SKM-1 treated with dmso at 0.1 percent for 144 hours (cell line): ENCODE measurements at regions not wholly inside any gene's neighbourhood (a gene's known extent, or its start where the extent isn't known, plus 50 kb on each side); places are given as distances from the start of the nearest gene placed in this dataset.

Source experiments
- DNase-seq: peaks from one replicate; lab custom pipeline; 2025; ENCODE audit not compliant: unreplicated experiment; lab: John Stamatoyannopoulos, UW

- no peak for DNase-seq
Observed at GRCh38 chr5:171509467-171509866, 90.0 kb downstream of the FGF18 start.

GRCh38 chr5:171512397-171512796 is 93.0 kb downstream of the FGF18 start:
- no peak for DNase-seq

DNA sequence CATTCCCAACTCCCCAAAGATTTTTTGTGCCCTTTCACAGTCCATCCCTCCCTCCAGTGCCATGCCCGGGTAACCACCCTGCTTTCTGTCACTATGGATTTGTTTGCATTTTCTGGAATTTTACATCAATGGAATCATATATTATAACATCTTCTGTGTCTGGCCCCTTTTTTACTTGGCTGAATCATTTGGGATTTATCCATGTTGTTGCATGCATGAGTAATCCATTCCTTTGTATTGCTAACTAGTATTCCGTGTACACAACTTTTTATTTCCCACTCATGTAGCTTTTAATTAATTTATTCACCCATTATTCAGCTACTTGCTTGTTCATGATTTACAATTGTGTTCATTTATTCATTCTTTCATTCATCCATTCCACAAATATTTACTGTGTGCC is 94.1 kb downstream of the FGF18 start:
- DNase-seq = no peak

DNA sequence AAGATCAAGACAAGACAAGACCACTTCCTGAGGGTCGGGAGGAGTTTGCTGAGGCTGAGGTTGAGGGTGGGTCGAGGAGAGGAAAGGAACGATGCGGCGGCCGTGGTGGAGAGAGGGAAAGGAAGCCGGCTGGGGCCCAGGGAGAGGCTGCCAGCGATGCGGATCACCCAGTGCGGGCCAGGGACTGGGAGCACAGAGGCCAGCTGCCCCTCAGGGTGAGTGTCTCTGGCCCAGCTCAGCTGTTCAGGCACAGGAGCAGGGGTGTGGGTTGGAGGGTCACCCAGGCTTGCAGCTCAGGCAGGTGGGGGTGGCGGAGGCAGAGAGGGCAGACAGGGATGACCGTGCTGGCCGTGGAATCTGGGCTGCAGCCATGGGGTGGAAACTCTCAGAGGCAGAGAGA is 99.5 kb downstream of the FGF18 start:
- no peak for DNase-seq

- no peak for DNase-seq
Observed at GRCh38 chr5:171520300-171521174, 101.1 kb downstream of the FGF18 start.

DNA sequence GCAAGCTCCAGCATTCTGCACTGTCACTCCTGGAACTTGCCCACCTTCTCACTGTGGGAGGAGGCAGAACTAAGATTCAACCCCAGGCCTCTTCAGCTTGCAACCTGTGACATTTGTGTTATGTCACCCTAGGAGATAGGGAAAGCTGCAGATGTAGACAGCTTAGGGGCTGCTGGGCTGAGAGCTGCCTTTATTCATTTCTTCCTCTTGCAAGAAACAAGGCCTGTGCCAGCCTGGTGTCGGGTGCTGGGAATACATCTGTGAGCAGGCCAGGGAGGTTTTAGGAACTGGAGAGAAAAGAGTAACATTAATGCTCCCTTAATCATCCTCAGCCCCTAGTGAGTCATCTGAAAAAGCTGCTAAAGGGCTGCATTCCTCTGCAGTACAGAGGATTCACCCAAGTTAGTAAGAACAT is 101.8 kb downstream of the FGF18 start:
- DNase-seq = no peak

GRCh38 chr5:171521679-171522078 is 102.2 kb downstream of the FGF18 start:
- no peak for DNase-seq

GRCh38 chr5:171523781-171524180 is 104.3 kb downstream of the FGF18 start:
- DNase-seq = no peak

GRCh38 chr5:171524466-171524865 is 105.0 kb downstream of the FGF18 start:
- no peak for DNase-seq

DNA sequence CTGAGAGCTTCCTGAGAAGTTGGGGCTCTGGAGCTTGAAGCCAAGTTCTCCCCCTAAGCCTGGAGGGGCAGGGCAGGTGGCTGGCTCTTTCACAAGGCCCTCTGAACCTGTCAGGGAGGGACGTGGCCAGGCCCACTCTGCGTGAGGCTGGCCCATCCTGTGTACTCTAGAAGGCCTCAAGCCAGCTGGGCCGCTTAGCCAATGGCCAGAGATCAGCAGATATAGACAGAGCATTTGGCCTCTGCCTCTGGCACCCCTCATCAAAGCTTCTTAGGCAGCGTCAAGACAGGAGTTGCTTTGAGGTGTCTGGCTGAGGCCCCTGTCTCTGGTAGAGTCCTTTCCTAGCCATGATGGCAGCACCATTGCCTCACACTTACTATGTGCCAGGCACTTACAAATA is 105.6 kb downstream of the FGF18 start:
- no peak for DNase-seq

DNA sequence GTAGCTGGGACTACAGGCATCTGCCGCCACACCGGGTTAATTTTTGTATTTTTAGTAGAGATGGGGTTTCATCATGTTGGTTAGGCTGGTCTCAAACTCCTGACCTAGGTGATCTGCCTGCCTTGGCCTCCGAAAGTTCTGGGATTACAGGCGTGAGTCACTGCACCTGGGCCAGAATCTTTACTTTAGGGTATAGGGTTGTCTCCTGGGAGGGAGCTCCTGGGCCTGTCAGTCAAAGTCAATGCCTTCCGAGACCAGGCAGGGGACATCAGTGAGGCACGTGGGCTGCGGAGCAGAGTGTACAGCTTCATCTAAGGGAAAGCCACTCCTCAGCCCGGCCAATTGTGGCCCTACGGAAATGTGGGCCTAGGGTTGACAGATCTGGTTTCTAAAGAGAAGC is 108.6 kb downstream of the FGF18 start:
- DNase-seq = no peak

- no peak for DNase-seq
Observed at GRCh38 chr5:171528865-171529614, 109.6 kb downstream of the FGF18 start.

GRCh38 chr5:171531638-171532037 is 112.2 kb downstream of the FGF18 start:
- DNase-seq = no peak

GRCh38 chr5:171533153-171533552 is 113.7 kb downstream of the FGF18 start:
- DNase-seq = no peak

DNA sequence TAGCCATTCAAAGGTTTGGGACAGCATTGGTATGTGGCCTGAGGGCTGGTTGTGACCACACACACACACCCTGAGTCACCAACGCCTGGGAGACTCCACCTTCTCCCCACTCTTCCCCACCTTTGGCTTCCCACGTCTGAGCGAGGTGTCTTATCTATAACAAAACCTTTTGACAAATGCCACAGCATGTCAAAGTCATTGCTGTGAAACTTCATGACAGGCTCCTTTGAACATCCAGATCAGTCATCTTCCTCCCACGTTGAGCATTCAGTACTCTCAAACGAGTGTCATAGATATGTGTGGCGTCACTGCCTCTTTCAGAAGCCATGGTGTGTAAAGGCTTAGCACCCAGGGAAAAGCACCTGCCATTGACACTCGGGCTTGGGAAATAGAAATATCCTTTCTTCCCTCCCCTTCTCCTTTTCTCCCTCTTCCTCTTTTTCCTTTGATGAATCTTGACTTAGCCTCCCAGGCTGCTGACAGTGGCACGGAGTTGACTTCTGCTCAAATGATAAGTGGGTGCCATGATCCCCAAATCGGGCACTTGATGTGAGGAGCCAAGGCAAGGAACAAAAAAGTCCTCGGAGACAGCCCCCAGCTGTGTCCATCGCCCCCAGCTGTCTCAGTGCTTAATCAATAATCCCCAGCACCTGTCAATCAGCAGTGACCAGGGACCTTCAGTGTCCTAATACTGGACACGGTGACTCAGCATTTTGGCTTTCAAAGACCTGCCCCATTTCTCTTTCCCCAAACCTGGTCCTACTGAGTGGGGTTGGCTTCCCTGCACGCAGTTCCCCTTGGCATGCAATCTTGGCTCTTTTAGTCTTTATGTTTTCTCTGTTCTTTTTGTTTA is 114.8 kb downstream of the FGF18 start:
- no peak for DNase-seq

- no peak for DNase-seq
Observed at GRCh38 chr5:171535162-171535561, 115.7 kb downstream of the FGF18 start.

DNA sequence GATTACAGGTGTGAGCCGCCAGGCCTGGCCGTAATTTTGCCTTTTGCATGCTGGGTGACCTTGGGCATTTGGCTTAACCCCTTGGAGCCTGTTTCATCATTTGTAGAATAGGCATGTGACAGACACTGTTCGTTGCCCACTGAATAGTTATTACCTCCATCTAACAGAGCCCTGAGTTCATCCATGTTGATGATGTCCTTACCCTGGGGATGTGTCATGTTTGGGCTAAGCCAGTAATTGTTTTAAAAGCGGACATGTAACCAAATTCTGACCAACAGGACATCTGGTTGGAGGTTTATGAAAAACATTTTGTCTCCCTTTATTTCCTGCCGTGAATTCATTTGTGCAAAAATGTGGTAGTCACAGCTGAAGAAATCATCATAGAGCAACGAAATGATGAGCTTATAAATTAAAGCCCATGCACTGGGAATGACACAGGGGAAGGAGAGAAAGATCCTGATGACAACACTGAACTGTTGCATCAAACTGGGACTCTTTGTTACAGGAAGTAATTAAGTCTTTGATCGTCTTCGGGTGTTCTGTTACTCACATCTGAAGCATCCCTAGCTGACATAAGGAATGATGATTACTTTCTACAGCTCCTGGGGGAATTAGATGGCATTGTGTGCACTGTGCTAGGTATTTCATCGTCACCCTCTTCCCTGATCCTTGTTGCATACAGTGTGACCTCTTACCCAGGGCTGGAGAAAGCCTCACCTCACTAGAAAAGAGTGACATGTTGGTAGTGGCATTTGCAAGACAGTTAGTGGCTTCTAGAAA is 117.8 kb downstream of the FGF18 start:
- no peak for DNase-seq

- DNase-seq = no peak
Observed at GRCh38 chr5:171537923-171538537, 118.6 kb downstream of the FGF18 start.

GRCh38 chr5:171538681-171539080 is 119.2 kb downstream of the FGF18 start:
- DNase-seq = no peak

DNA sequence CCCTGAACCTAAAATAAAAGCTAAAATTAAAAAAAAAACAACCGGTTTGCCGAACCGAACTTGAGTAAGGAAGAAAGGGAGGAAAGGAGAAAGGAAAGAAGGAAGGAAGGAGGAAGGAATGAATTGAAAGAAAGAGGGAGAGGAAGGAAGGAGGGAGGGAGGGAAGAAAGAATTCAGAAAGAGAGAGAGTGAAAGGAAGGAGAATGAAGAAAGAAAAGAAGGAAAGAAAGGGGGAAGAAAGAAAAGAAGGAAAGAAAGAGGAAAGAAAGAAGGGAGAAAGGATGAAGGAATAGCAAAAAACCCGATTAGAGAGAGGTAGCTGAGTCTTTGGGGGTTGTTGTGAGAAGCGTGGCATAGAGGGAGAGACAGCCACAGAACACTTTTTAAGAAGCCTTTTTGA is 121.4 kb downstream of the FGF18 start:
- DNase-seq = no peak
